HEK293 (cell line): ENCODE measurements at regions not wholly inside any gene's neighbourhood (a gene's known extent, or its start where the extent isn't known, plus 50 kb on each side); places are given as distances from the start of the nearest gene placed in this dataset.

Source experiments
- CTCF ChIA-PET: fragments of 350-600 bp; formaldehyde crosslinking; extraction: SDS; loops from one replicate; lab custom pipeline; 2021; ENCODE audit warnings: antibody characterized with exemption; lab: Yijun Ruan, JAX
- POLR2A ChIA-PET: fragments of 300-600 bp; formaldehyde crosslinking; extraction: SDS; loops from one replicate; lab custom pipeline; 2020; ENCODE audit warnings: antibody characterized with exemption, inconsistent platforms; lab: Yijun Ruan, JAX
- H3K27ac ChIP-seq: fragments of 200-500 bp; sonication (Bioruptor generic); 2 replicates; pipeline ENCODE4 v1.5.1; 2014; ENCODE audit warnings: low read depth, low read length, control low read depth, inconsistent platforms; ENCODE audit errors: extremely low read depth
- H3K36me3 ChIP-seq, 2 experiments: fragments of 200-500 bp in 1 of 2; sonication (Bioruptor generic) in 1 of 2; 1 replicate in 1 of 2; 2 replicates in 1 of 2; pipeline ENCODE4 v1.5.1; 2014 to 2017; ENCODE audit warnings: inconsistent platforms in 2 of 2, low read length in 2 of 2; ENCODE audit not compliant: control insufficient read depth in 2 of 2, insufficient read depth in 1 of 2
- H3K4me1 ChIP-seq: fragments of 200-500 bp; sonication (Bioruptor generic); 2 replicates; pipeline ENCODE4 v1.5.1; 2014; ENCODE audit warnings: mild to moderate bottlenecking, low read length, inconsistent platforms; ENCODE audit not compliant: control insufficient read depth, insufficient read depth
- H3K4me3 ChIP-seq: 2 replicates; pipeline ENCODE4 v1.5.1; 2011; ENCODE audit warnings: low read depth, mild to moderate bottlenecking, control low read depth, low read length, moderate library complexity
- H3K9me3 ChIP-seq: fragments of 200-500 bp; sonication (Bioruptor generic); 2 replicates; pipeline ENCODE4 v1.5.1; 2014; ENCODE audit warnings: low read depth, low read length, inconsistent platforms; ENCODE audit not compliant: control insufficient read depth, insufficient read depth
- FEZF1 ChIP-seq: fragments of 450-650 bp; formaldehyde crosslinking; IDR thresholded peaks from 2 replicates; pipeline ENCODE4 v1.5.1; 2016; ENCODE audit warnings: missing biosample characterization, missing genetic modification characterization
- IKZF3 ChIP-seq: fragments of 450-650 bp; IDR thresholded peaks from 2 replicates; pipeline ENCODE4 v1.5.0; 2018; ENCODE audit warnings: missing biosample characterization, mild to moderate bottlenecking, missing genetic modification characterization, moderate library complexity
- OSR2 ChIP-seq: fragments of 450-650 bp; formaldehyde crosslinking; IDR thresholded peaks from 2 replicates; pipeline ENCODE4 v1.5.1; 2016; ENCODE audit warnings: missing biosample characterization, missing genetic modification characterization
- ZBTB1 ChIP-seq: fragments of 450-650 bp; formaldehyde crosslinking; IDR thresholded peaks from 2 replicates; pipeline ENCODE4 v1.5.1; 2016; ENCODE audit warnings: missing biosample characterization, missing genetic modification characterization
- ZBTB20 ChIP-seq: fragments of 450-650 bp; formaldehyde crosslinking; IDR thresholded peaks from 2 replicates; pipeline ENCODE4 v1.5.1; 2016; ENCODE audit warnings: missing biosample characterization, missing genetic modification characterization
- ZNF138 ChIP-seq: fragments of 450-650 bp; formaldehyde crosslinking; IDR thresholded peaks from 2 replicates; pipeline ENCODE4 v1.5.1; 2016; ENCODE audit warnings: missing biosample characterization, missing genetic modification characterization, borderline replicate concordance
- ZNF184 ChIP-seq: fragments of 450-650 bp; IDR thresholded peaks from 2 replicates; pipeline ENCODE4 v1.5.1; 2018; ENCODE audit warnings: missing biosample characterization, mild to moderate bottlenecking, missing genetic modification characterization
- ZNF311 ChIP-seq: fragments of 450-650 bp; formaldehyde crosslinking; IDR thresholded peaks from 2 replicates; pipeline ENCODE4 v1.5.1; 2017; ENCODE audit warnings: missing biosample characterization, missing genetic modification characterization, borderline replicate concordance
- ZNF571 ChIP-seq: fragments of 450-650 bp; formaldehyde crosslinking; IDR thresholded peaks from 2 replicates; pipeline ENCODE4 v1.5.0; 2017; ENCODE audit warnings: missing biosample characterization, missing genetic modification characterization
- ZNF654 ChIP-seq: fragments of 450-650 bp; formaldehyde crosslinking; IDR thresholded peaks from 2 replicates; pipeline ENCODE4 v1.5.1; 2016; ENCODE audit warnings: low read depth, missing biosample characterization, missing genetic modification characterization
- ZNF701 ChIP-seq: fragments of 450-650 bp; formaldehyde crosslinking; IDR thresholded peaks from 2 replicates; pipeline ENCODE4 v1.5.1; 2016; ENCODE audit warnings: missing biosample characterization, missing genetic modification characterization
- ZSCAN23 ChIP-seq: fragments of 450-650 bp; formaldehyde crosslinking; IDR thresholded peaks from 2 replicates; pipeline ENCODE4 v1.5.1; 2016; ENCODE audit warnings: missing biosample characterization, missing genetic modification characterization
- ZXDB ChIP-seq: fragments of 450-650 bp; formaldehyde crosslinking; IDR thresholded peaks from 2 replicates; pipeline ENCODE4 v1.5.1; 2016; ENCODE audit warnings: missing biosample characterization, missing genetic modification characterization
- TF ChIP-seq, protein P1 (sequence below): fragments of 450-650 bp; formaldehyde crosslinking; IDR thresholded peaks from 2 replicates; pipeline ENCODE4 v1.5.1; 2016; ENCODE audit warnings: missing biosample characterization, missing genetic modification characterization
- TF ChIP-seq, protein P2 (sequence below): fragments of 450-650 bp; formaldehyde crosslinking; IDR thresholded peaks from 2 replicates; pipeline ENCODE4 v1.5.1; 2017; ENCODE audit warnings: missing biosample characterization, missing genetic modification characterization
- TF ChIP-seq, protein P3 (sequence below): fragments of 450-650 bp; formaldehyde crosslinking; IDR thresholded peaks from 2 replicates; pipeline ENCODE4 v1.5.1; 2016; ENCODE audit warnings: missing biosample characterization, missing genetic modification characterization
- TF ChIP-seq, protein P4 (sequence below): fragments of 450-650 bp; formaldehyde crosslinking; IDR thresholded peaks from 2 replicates; pipeline ENCODE4 v1.5.1; 2016; ENCODE audit warnings: missing biosample characterization, missing genetic modification characterization
- TF ChIP-seq, protein P5 (sequence below): fragments of 450-650 bp; formaldehyde crosslinking; IDR thresholded peaks from 2 replicates; pipeline ENCODE4 v1.5.1; 2016; ENCODE audit warnings: missing biosample characterization, missing genetic modification characterization
- TF ChIP-seq, protein P6 (sequence below): fragments of 450-650 bp; formaldehyde crosslinking; IDR thresholded peaks from 2 replicates; pipeline ENCODE4 v1.5.1; 2016; ENCODE audit warnings: missing biosample characterization, missing genetic modification characterization

DNA sequence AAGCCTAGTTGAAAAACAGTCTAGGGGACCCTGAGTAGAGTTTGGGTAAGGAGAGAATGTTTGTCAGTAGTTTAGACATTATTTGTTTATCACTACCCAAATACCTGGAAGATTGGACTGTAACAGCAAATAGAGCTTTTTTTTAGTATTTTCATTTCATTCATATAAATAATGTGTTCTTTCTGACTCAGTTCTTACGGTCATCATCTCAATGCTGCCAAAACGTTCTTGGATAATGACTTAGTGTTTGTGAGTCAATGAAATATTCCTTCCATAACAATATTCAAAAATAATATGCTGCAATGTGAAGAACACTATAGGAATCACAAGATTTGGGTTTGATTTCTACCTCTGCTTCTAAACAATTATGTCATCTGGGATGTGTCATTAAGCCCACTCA is 400.0 kb upstream of the PKN2 start:
- TF ChIP-seq ZNF138, result no peak
- no peak for TF ChIP-seq ZXDB (tag by site-specific recombination)
- TF ChIP-seq IKZF3 (tag by site-specific recombination), result no peak
- TF ChIP-seq, protein P1, sequence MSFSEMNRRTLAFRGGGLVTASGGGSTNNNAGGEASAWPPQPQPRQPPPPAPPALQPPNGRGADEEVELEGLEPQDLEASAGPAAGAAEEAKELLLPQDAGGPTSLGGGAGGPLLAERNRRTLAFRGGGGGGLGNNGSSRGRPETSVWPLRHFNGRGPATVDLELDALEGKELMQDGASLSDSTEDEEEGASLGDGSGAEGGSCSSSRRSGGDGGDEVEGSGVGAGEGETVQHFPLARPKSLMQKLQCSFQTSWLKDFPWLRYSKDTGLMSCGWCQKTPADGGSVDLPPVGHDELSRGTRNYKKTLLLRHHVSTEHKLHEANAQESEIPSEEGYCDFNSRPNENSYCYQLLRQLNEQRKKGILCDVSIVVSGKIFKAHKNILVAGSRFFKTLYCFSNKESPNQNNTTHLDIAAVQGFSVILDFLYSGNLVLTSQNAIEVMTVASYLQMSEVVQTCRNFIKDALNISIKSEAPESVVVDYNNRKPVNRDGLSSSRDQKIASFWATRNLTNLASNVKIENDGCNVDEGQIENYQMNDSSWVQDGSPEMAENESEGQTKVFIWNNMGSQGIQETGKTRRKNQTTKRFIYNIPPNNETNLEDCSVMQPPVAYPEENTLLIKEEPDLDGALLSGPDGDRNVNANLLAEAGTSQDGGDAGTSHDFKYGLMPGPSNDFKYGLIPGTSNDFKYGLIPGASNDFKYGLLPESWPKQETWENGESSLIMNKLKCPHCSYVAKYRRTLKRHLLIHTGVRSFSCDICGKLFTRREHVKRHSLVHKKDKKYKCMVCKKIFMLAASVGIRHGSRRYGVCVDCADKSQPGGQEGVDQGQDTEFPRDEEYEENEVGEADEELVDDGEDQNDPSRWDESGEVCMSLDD (tag by site-specific recombination), result no peak
- TF ChIP-seq ZSCAN23 (tag by site-specific recombination), result no peak
- TF ChIP-seq, protein P2, sequence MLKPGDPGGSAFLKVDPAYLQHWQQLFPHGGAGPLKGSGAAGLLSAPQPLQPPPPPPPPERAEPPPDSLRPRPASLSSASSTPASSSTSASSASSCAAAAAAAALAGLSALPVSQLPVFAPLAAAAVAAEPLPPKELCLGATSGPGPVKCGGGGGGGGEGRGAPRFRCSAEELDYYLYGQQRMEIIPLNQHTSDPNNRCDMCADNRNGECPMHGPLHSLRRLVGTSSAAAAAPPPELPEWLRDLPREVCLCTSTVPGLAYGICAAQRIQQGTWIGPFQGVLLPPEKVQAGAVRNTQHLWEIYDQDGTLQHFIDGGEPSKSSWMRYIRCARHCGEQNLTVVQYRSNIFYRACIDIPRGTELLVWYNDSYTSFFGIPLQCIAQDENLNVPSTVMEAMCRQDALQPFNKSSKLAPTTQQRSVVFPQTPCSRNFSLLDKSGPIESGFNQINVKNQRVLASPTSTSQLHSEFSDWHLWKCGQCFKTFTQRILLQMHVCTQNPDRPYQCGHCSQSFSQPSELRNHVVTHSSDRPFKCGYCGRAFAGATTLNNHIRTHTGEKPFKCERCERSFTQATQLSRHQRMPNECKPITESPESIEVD, result no peak
- TF ChIP-seq, protein P3, sequence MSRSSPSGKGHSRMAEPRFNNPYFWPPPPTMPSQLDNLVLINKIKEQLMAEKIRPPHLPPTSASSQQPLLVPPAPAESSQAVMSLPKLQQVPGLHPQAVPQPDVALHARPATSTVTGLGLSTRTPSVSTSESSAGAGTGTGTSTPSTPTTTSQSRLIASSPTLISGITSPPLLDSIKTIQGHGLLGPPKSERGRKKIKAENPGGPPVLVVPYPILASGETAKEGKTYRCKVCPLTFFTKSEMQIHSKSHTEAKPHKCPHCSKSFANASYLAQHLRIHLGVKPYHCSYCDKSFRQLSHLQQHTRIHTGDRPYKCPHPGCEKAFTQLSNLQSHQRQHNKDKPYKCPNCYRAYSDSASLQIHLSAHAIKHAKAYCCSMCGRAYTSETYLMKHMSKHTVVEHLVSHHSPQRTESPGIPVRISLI (tag by site-specific recombination), result no peak
- no peak for TF ChIP-seq ZNF311
- TF ChIP-seq FEZF1, result no peak
- ChIA-PET CTCF (no interaction called here), POLR2A (no interaction called here)
- Histone ChIP-seq H3K4me3 (no peak overlapping the region), H3K4me1 (no peaks in the 10 kb centered on the region), H3K36me3 (no peaks in the 10 kb centered on the region), H3K9me3 (no peaks in the 10 kb centered on the region), H3K27ac (no peak overlapping the region)

DNA sequence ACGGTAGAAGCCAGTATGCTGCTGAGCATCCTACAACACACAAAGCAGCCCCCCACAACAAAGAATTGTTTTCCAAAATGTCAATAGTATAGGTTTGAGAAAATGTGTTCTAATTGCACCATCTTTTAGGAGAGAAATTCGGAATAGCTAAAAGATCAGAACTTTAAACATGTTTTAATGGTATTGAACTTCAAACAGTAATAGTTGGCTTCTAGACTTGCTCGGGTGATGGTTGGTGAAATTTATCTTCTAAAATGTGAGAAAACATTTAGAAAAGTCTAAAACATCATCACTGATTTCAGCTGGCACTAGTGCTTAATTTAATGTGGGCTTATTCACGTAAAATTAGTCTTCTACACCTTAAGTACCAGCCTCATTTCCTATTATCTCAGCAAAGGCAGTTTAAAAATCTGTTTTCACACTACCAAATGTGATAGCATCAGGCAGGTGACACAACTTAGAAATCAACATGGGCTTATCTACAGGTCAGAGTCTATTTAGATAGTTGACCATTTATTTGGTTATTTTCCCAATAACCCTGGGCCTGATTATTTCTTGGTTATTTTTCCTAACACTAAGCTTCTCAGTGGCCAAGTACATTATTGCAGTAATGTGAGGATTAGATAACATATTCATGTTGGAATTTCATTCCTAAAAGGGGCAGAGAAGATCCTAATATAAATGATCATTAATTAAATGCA is 399.3 kb upstream of the PKN2 start:
- Histone ChIP-seq H3K9me3 (no peaks in the 10 kb centered on the region), H3K4me1 (no peaks in the 10 kb centered on the region), H3K27ac (no peak overlapping the region)
- POLR2A ChIA-PET, result no interaction called here
- TF ChIP-seq, protein P4, sequence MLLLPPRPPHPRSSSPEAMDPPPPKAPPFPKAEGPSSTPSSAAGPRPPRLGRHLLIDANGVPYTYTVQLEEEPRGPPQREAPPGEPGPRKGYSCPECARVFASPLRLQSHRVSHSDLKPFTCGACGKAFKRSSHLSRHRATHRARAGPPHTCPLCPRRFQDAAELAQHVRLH (tag by site-specific recombination), result no peak
- TF ChIP-seq ZBTB20 (tag by site-specific recombination), result no peak
- no peak for TF ChIP-seq ZNF571 (tag by site-specific recombination)
- no peak for TF ChIP-seq OSR2 (tag by site-specific recombination)
- TF ChIP-seq, protein P5, sequence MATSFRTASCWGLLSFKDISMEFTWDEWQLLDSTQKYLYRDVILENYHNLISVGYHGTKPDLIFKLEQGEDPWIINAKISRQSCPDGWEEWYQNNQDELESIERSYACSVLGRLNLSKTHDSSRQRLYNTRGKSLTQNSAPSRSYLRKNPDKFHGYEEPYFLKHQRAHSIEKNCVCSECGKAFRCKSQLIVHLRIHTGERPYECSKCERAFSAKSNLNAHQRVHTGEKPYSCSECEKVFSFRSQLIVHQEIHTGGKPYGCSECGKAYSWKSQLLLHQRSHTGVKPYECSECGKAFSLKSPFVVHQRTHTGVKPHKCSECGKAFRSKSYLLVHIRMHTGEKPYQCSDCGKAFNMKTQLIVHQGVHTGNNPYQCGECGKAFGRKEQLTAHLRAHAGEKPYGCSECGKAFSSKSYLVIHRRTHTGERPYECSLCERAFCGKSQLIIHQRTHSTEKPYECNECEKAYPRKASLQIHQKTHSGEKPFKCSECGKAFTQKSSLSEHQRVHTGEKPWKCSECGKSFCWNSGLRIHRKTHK (tag by site-specific recombination), result no peak
- TF ChIP-seq, all 188 proteins: peak for 0
- CTCF ChIA-PET, result no interaction called here
- Histone ChIP-seq H3K36me3 (no peaks in the 10 kb centered on the region), H3K4me3 (no peak overlapping the region)

DNA sequence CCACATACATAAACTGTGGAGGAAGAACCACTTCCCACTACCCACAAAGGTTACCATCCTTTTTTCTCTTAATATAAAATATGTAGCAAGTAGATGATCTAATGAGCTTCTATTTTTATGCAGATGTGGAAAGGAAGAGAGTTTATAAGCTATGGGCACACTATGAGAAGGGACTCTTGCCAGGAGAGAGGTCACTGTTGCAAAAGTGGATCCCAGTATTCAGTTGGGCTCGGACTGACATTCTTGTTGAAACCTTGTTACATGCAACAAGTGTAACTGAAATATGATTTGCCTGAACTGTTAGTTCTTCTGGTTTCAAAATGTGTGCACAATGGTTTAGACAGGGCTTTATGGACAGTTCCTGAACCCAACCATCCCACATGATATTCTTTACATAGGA is 397.4 kb upstream of the PKN2 start:
- no peaks in the 10 kb centered on the region for H3K9me3 ChIP-seq

More for the DNA sequence above, 397.4 kb upstream of the PKN2 start:
- TF ChIP-seq, protein P6, sequence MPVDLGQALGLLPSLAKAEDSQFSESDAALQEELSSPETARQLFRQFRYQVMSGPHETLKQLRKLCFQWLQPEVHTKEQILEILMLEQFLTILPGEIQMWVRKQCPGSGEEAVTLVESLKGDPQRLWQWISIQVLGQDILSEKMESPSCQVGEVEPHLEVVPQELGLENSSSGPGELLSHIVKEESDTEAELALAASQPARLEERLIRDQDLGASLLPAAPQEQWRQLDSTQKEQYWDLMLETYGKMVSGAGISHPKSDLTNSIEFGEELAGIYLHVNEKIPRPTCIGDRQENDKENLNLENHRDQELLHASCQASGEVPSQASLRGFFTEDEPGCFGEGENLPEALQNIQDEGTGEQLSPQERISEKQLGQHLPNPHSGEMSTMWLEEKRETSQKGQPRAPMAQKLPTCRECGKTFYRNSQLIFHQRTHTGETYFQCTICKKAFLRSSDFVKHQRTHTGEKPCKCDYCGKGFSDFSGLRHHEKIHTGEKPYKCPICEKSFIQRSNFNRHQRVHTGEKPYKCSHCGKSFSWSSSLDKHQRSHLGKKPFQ (tag by site-specific recombination), result no peak
- TF ChIP-seq ZBTB1 (tag by site-specific recombination) (no peak), ZNF654 (tag by site-specific recombination) (no peak), ZNF184 (no peak), ZNF701 (tag by site-specific recombination) (no peak), ZNF311 (no peak)
- TF ChIP-seq, all 188 proteins: peak for 0
- Histone ChIP-seq H3K36me3 (no peaks in the 10 kb centered on the region), H3K27ac (no peak overlapping the region), H3K4me3 (no peak overlapping the region), H3K4me1 (no peaks in the 10 kb centered on the region)
- ChIA-PET POLR2A (no interaction called here), CTCF (no interaction called here)
